IMR-90 (cell line): ENCODE measurements at regions not wholly inside any gene's neighbourhood (a gene's known extent, or its start where the extent isn't known, plus 50 kb on each side); places are given as distances from the start of the nearest gene placed in this dataset.
A peak's percentile ranks its signal among the peaks of the same experiment; 100 is the strongest.

Experiments used
- ATAC-seq: fragments of 200-7000 bp; cut with Tn5 transposase; 2 replicates; pipeline ENCODE4 v1.9.1; 2020; ENCODE audit warnings: low read depth, mild to moderate bottlenecking, moderate library complexity
- BruUV-seq: library from RNA; stranded (reverse); fragments of 400-500 nt; replicated peaks from 2 replicates; lab custom pipeline; 2021; lab: Mats Ljungman, UMichigan
- CTCF ChIA-PET: fragments of 300-600 bp; formaldehyde crosslinking; extraction: SDS; loops from one replicate; lab custom pipeline; 2021; ENCODE audit warnings: antibody characterized with exemption; lab: Yijun Ruan, JAX
- POLR2A ChIA-PET: fragments of 300-600 bp; sonication (Branson Sonifier 250); formaldehyde crosslinking; loops from one replicate; lab custom pipeline; 2022; ENCODE audit warnings: antibody characterized with exemption; ENCODE audit not compliant: unreplicated experiment; lab: Charles Lee
- DNase-seq: peaks from one replicate; pipeline ENCODE4 v3.0.0; 2013
- H2AFZ ChIP-seq: replicated peaks from 2 replicates; pipeline ENCODE3; 2013; ENCODE audit warnings: low read length, mild to moderate bottlenecking; ENCODE audit not compliant: poor library complexity
- H2AK5ac ChIP-seq: 2 replicates; pipeline ENCODE4 v1.6.1; 2013; ENCODE audit warnings: low read depth, low read length, inconsistent platforms
- H2AK9ac ChIP-seq: replicated peaks from 2 replicates; pipeline ENCODE3; 2013; ENCODE audit warnings: mild to moderate bottlenecking, low read depth, low read length, moderate library complexity; ENCODE audit not compliant: poor library complexity
- H2BK120ac ChIP-seq: 2 replicates; pipeline ENCODE4 v1.6.1; 2013; ENCODE audit warnings: low read depth, low read length, inconsistent platforms
- H2BK15ac ChIP-seq: 3 replicates; pipeline ENCODE4 v1.6.1; 2013; ENCODE audit warnings: low read depth, low read length, inconsistent platforms
- H2BK20ac ChIP-seq: 2 replicates; pipeline ENCODE4 v1.6.1; 2013; ENCODE audit warnings: low read depth, mild to moderate bottlenecking, inconsistent platforms, low read length, moderate library complexity
- H2BK5ac ChIP-seq: 2 replicates; pipeline ENCODE4 v1.6.1; 2013; ENCODE audit warnings: mild to moderate bottlenecking, low read depth, low read length, inconsistent platforms; ENCODE audit not compliant: poor library complexity, severe bottlenecking
- H3K14ac ChIP-seq: replicated peaks from 2 replicates; pipeline ENCODE4 v1.6.1; 2013; ENCODE audit warnings: low read depth, low read length, inconsistent platforms
- H3K18ac ChIP-seq: 2 replicates; pipeline ENCODE4 v1.6.1; 2013; ENCODE audit warnings: low read depth, low read length, control low read depth
- H3K23ac ChIP-seq: 2 replicates; pipeline ENCODE4 v1.6.1; 2013; ENCODE audit warnings: low read depth, low read length, inconsistent platforms
- H3K27ac ChIP-seq: 2 replicates; pipeline ENCODE4 v1.5.1; 2013; ENCODE audit warnings: mild to moderate bottlenecking, control low read depth, low read length; ENCODE audit not compliant: insufficient read depth
- H3K27me3 ChIP-seq: 2 replicates; pipeline ENCODE4 v1.6.1; 2013; ENCODE audit warnings: low read length; ENCODE audit not compliant: control insufficient read depth, insufficient read depth
- H3K36me3 ChIP-seq: 2 replicates; pipeline ENCODE4 v1.6.1; 2013; ENCODE audit warnings: low read length, mixed read lengths; ENCODE audit not compliant: control insufficient read depth, insufficient read depth
- H3K4ac ChIP-seq: 2 replicates; pipeline ENCODE4 v1.6.1; 2013; ENCODE audit warnings: low read depth, low read length, inconsistent platforms
- H3K4me1 ChIP-seq: 2 replicates; pipeline ENCODE4 v1.6.1; 2013; ENCODE audit warnings: low read length, mixed read lengths; ENCODE audit not compliant: control insufficient read depth, insufficient read depth
- H3K4me2 ChIP-seq: 2 replicates; pipeline ENCODE4 v1.6.1; 2013; ENCODE audit warnings: low read depth, mild to moderate bottlenecking, control low read depth, low read length, moderate library complexity
- H3K4me3 ChIP-seq: 2 replicates; pipeline ENCODE4 v1.5.1; 2013; ENCODE audit warnings: low read depth, mild to moderate bottlenecking, control low read depth, low read length, moderate library complexity; ENCODE audit not compliant: insufficient read depth
- H3K56ac ChIP-seq: 2 replicates; pipeline ENCODE4 v1.6.1; 2013; ENCODE audit warnings: low read length, inconsistent platforms; ENCODE audit not compliant: insufficient read depth; ENCODE audit errors: extremely low read depth
- H3K79me1 ChIP-seq, 2 experiments: 2 replicates each; pipeline ENCODE4 v1.6.1; 2013; ENCODE audit warnings: low read length in 2 of 2, inconsistent platforms in 1 of 2, low read depth in 1 of 2
- H3K9ac ChIP-seq: 2 replicates; pipeline ENCODE4 v1.6.1; 2013; ENCODE audit warnings: low read depth, low read length, control low read depth
- H3K9me1 ChIP-seq: 2 replicates; pipeline ENCODE4 v1.6.1; 2013; ENCODE audit warnings: low read length, inconsistent platforms; ENCODE audit not compliant: insufficient read depth
- H3K9me3 ChIP-seq: 2 replicates; pipeline ENCODE4 v1.6.1; 2013; ENCODE audit warnings: low read length; ENCODE audit not compliant: control insufficient read depth, insufficient read depth
- H4K20me1 ChIP-seq: 2 replicates; pipeline ENCODE4 v1.6.1; 2013; ENCODE audit warnings: low read length, inconsistent platforms; ENCODE audit not compliant: insufficient read depth
- H4K5ac ChIP-seq: 2 replicates; pipeline ENCODE4 v1.6.1; 2013; ENCODE audit warnings: mild to moderate bottlenecking, low read depth, low read length, control low read depth
- H4K8ac ChIP-seq, 2 experiments: 2 replicates each; pipeline ENCODE4 v1.6.1; 2013; ENCODE audit warnings: low read depth in 2 of 2, low read length in 2 of 2, control low read depth in 1 of 2, inconsistent platforms in 1 of 2
- H4K91ac ChIP-seq: 2 replicates; pipeline ENCODE4 v1.6.1; 2013; ENCODE audit warnings: low read depth, low read length, inconsistent platforms; ENCODE audit not compliant: insufficient read depth
- CEBPB ChIP-seq: IDR thresholded peaks from 2 replicates; pipeline ENCODE4 v1.6.1; 2012; ENCODE audit warnings: low read depth, low read length, improper control_type of control experiment
- CHD1 ChIP-seq: IDR thresholded peaks from 2 replicates; pipeline ENCODE4 v1.6.1; 2012; ENCODE audit warnings: low read depth, low read length, improper control_type of control experiment
- CTCF ChIP-seq: conservative IDR thresholded peaks from 2 replicates; pipeline ENCODE4 v1.5.1; 2012; ENCODE audit warnings: mild to moderate bottlenecking, low read depth, low read length, improper control_type of control experiment
- FOS ChIP-seq: fragments of 150-350 bp; IDR thresholded peaks from 2 replicates; pipeline ENCODE4 v1.6.1; 2016; ENCODE audit warnings: low read depth, low read length
- MAFK ChIP-seq: IDR thresholded peaks from 2 replicates; pipeline ENCODE4 v1.6.1; 2012; ENCODE audit warnings: low read depth, low read length, improper control_type of control experiment
- MAZ ChIP-seq: IDR thresholded peaks from 2 replicates; pipeline ENCODE4 v1.6.1; 2012; ENCODE audit warnings: low read depth, mild to moderate bottlenecking, low read length, improper control_type of control experiment, moderate library complexity, borderline replicate concordance
- NFE2L2 ChIP-seq: fragments of 150-350 bp; IDR thresholded peaks from 2 replicates; pipeline ENCODE4 v1.6.1; 2016; ENCODE audit warnings: low read depth, mild to moderate bottlenecking, low read length
- POLR2A ChIP-seq: IDR thresholded peaks from 2 replicates; pipeline ENCODE4 v1.6.1; 2012; ENCODE audit warnings: mild to moderate bottlenecking, low read depth, low read length
- RCOR1 ChIP-seq: IDR thresholded peaks from 2 replicates; pipeline ENCODE4 v1.6.1; 2012; ENCODE audit warnings: mild to moderate bottlenecking, low read length, improper control_type of control experiment; ENCODE audit not compliant: insufficient replicate concordance
- RFX5 ChIP-seq: IDR thresholded peaks from 2 replicates; pipeline ENCODE4 v1.8.0; 2012; ENCODE audit warnings: low read depth, mild to moderate bottlenecking, low read length, moderate library complexity
- SMC3 ChIP-seq: fragments of 150-350 bp; IDR thresholded peaks from 2 replicates; pipeline ENCODE4 v1.6.1; 2016; ENCODE audit warnings: low read depth, mild to moderate bottlenecking, antibody characterized with exemption, low read length, moderate library complexity
- USF2 ChIP-seq: fragments of 150-350 bp; IDR thresholded peaks from 2 replicates; pipeline ENCODE4 v1.6.1; 2017; ENCODE audit warnings: mild to moderate bottlenecking, antibody characterized with exemption, low read length, low read depth
- dilution Hi-C: fragments of 300-500 bp; cut with HindIII; formaldehyde crosslinking; loops from one replicate; pipeline ENCODE4 v1.14.3; 2018; ENCODE audit warnings: low sequenced_read_pairs; ENCODE audit not compliant: unreplicated experiment
- in situ Hi-C: fragments of 300-500 bp; cut with MboI; formaldehyde crosslinking; loops from 3 replicates; pipeline ENCODE4 v1.14.3; 2019; ENCODE audit warnings: low sequenced_read_pairs, inconsistent platforms, mixed read lengths
- intact Hi-C: fragments of 100-400 bp; cut with micrococcal nuclease; formaldehyde crosslinking; loops from 2 replicates; pipeline ENCODE4 v1.10.0; 2022
- TF ChIP-seq, protein P1 (sequence below): fragments of 150-350 bp; IDR thresholded peaks from 2 replicates; pipeline ENCODE4 v1.6.1; 2016; ENCODE audit warnings: low read depth, mild to moderate bottlenecking, low read length, moderate library complexity, borderline replicate concordance

DNA sequence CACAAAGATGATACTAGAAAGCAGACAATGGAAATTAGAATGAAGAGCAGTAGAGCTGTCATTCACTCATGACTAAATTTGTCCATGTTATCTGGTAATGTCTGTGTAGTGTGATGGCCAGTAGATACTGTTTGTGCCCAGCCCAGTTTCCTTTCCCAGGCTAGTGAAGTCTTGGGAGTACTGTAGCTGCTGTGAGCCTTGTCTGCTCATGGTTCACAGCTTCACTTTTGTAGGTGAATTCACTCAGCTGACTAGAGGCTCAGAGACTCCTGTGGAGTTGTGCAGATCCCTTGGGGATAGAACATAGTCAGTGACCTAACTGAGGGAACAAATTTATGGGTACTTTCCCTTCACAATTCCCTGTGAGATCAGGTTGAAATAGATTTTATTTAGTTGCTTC lies 572.5 kb downstream of the ARL4A start:
- H3K4ac ChIP-seq: no peak overlapping the region
- intact Hi-C loops: no loop called here
- no peaks in the 10 kb centered on the region for H3K27me3 ChIP-seq
- TF ChIP-seq MAFK: no peak
- TF ChIP-seq CHD1: no peak
- no peak for TF ChIP-seq USF2
- TF ChIP-seq, protein P1, sequence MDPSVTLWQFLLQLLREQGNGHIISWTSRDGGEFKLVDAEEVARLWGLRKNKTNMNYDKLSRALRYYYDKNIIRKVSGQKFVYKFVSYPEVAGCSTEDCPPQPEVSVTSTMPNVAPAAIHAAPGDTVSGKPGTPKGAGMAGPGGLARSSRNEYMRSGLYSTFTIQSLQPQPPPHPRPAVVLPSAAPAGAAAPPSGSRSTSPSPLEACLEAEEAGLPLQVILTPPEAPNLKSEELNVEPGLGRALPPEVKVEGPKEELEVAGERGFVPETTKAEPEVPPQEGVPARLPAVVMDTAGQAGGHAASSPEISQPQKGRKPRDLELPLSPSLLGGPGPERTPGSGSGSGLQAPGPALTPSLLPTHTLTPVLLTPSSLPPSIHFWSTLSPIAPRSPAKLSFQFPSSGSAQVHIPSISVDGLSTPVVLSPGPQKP: no peak
- TF ChIP-seq FOS: no peak
- no peak for TF ChIP-seq POLR2A
- no peak for TF ChIP-seq RCOR1
- TF ChIP-seq NFE2L2: no peak
- no peak for TF ChIP-seq SMC3
- TF ChIP-seq MAZ: no peak
- TF ChIP-seq CTCF: no peak
- TF ChIP-seq RFX5: no peak
- TF ChIP-seq CEBPB: no peak
- POLR2A ChIA-PET: interaction anchor here (0.5 kb wide), 1 partner anchor 592 kb away, joined by 5 read pairs; no protein-coding TSS in a partner anchor
- no peak overlapping the region for H4K91ac ChIP-seq
- H2BK120ac ChIP-seq: no peak overlapping the region
- H3K4me3 ChIP-seq: no peak overlapping the region
- H2AK5ac ChIP-seq: no peak overlapping the region
- no peak overlapping the region for H3K9ac ChIP-seq
- H3K18ac ChIP-seq: no peak overlapping the region
- H2BK5ac ChIP-seq: no peak overlapping the region
- no peak for ATAC-seq
- CTCF ChIA-PET: interaction anchor here (1.0 kb wide), 1 partner anchor 572 kb away, joined by 3 read pairs; the partner anchor contains the start of gene ARL4A
- no peak overlapping the region for H2AFZ ChIP-seq
- H2AK9ac ChIP-seq: peak overlapping the region; percentile 65
- H2BK20ac ChIP-seq: no peak overlapping the region
- no peak overlapping the region for H3K27ac ChIP-seq
- no peak overlapping the region for H3K56ac ChIP-seq
- dilution Hi-C loops: no loop called here
- H4K20me1 ChIP-seq: no peaks in the 10 kb centered on the region
- H3K23ac ChIP-seq: no peak overlapping the region
- H3K9me3 ChIP-seq: no peaks in the 10 kb centered on the region
- H3K4me1 ChIP-seq: no peaks in the 10 kb centered on the region
- no peaks in the 10 kb centered on the region for H3K79me1 ChIP-seq
- H4K8ac ChIP-seq: no peak overlapping the region
- DNase-seq: no peak
- in situ Hi-C loops: loop anchor here (5.0 kb wide), 3 partner anchors 578 to 738 kb away; no protein-coding TSS in a partner anchor
- no peaks in the 10 kb centered on the region for H3K36me3 ChIP-seq
- no peak overlapping the region for H4K5ac ChIP-seq
- no peak overlapping the region for H2BK15ac ChIP-seq
- no TSS peak for BruUV-seq
- no peak overlapping the region for H3K14ac ChIP-seq
- H3K9me1 ChIP-seq: no peaks in the 10 kb centered on the region
- H3K4me2 ChIP-seq: no peak overlapping the region
